Kidney tubule cell (primary cell): ENCODE measurements at regions not wholly inside any gene's neighbourhood (a gene's known extent, or its start where the extent isn't known, plus 50 kb on each side); places are given as distances from the start of the nearest gene placed in this dataset.

Experiments used
- DNase-seq: peaks from one replicate; pipeline ENCODE4 v3.0.0-alpha.2; 2018; ENCODE audit warnings: low spot score

DNA sequence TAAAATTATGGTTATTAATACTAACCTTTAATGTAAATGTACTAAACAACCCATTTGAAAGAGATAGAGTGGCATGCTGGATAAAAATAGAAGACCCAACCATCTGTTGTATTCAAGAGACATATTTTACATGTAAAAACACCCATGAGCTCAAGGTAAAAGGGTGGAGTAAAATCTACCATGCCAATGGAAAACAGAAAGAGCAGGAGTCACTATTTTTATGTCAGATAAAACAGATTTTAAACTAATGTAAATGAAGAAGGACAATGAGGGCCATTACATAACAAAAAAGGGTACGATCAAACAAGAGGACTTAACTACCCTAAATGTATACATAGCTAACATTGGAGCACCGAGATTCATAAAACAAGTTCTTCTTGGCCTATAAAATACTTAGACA is 66.3 kb downstream of the ITM2A start:
- DNase-seq, result no peak

DNA sequence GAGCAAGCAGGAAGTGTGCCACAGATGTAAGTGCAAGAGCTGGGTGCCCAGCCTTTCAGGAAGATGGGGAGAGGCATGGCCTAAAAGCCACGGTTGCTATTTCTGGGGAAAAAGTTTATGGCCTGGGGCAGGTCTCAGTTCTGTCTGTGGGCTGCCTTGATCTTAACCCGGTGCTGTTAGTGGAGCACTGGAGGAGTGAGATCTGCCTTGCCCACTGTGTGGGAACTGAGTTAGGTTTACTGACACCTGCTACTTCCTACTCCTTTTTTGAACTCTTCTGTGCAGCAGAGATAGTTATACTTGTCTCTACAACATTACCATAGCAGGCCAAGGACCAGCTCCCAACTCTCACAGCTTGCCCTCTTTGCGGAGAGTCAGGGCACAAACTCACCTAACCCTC is 76.5 kb downstream of the ITM2A start:
- no peak for DNase-seq

DNA sequence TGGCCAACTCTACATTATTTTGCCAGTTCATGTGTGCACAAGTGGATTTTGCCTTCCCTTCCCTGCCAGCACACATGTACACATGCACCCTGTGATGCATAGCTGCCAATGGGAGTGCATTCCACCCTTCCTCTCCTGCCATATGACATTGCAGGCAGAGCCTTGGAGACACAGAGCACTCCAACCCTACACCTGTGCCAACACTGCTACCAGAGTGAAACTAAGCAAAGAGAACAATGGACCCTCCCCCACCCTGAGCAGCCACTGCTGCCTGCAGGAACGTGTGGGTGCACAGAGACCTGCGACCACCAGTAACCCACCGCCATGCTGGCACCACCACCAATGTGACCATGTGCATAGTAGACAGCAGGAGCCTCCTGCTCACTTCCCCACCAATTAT is 78.4 kb downstream of the ITM2A start:
- DNase-seq, result no peak

- no peak for DNase-seq
Measured at GRCh38 chrX:79287724-79288123, 79.4 kb downstream of the ITM2A start.

- no peak for DNase-seq
Measured at GRCh38 chrX:79281775-79282174, 85.4 kb downstream of the ITM2A start.

DNA sequence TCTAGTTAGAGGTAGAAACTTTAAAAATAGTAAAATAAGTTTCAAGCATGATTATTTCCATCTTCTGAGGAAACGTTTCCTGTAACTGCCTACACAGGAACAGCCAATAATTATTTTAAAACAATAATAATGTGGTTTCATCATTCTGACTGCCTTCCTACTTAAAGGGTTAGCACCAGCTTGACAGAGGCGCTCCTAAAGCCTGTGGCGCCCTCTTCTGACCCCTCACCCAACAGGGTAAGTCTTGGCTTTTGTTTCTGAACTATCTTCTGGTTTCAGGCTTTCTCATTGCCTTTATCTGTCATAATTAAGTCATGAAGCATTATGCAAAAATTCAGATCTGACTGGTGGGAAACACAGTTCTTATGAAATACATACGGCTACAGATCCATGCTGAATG is 96.7 kb downstream of the ITM2A start:
- DNase-seq, result peak; percentile 22

DNA sequence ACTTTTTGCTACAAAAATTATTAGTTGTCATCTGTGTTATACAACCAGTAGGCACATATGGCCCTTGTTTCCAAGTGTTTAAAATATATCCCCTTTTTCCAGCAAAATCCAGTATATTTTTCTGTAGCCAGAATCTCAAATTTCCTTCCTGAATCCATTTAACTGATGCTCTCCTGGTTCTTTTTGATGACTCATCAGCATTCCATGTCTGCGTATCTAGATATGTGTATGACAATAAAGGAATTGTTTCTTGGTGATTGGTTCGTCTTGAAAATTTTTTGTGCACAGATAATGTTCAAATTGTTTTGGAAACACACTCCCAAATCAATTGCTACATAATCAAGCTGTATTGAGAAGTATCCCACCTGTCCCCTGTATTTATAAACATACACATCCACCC is 98.3 kb downstream of the ITM2A start:
- peak; percentile 15 for DNase-seq

GRCh38 chrX:79266702-79267101 is 100.4 kb downstream of the ITM2A start:
- no peak for DNase-seq

DNA sequence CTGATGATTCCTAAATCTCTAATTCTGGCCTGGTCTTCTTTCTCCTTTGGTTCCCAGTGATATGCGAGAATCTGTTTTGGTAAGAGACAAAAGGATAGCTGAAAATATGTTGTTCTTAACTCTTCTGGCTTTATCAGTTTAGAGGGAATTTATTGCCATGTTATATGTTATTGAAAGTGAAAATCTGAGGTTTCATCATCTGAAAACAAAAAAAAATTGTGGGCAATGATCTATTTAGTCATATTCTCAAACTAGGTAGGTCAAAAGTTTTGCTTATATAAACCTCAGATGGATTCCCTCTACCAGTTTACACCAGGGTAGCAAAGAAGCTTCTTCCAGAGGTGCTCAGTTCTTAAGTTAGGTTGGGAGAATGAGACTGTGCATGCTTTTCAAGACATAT is 103.6 kb downstream of the ITM2A start:
- no peak for DNase-seq

DNA sequence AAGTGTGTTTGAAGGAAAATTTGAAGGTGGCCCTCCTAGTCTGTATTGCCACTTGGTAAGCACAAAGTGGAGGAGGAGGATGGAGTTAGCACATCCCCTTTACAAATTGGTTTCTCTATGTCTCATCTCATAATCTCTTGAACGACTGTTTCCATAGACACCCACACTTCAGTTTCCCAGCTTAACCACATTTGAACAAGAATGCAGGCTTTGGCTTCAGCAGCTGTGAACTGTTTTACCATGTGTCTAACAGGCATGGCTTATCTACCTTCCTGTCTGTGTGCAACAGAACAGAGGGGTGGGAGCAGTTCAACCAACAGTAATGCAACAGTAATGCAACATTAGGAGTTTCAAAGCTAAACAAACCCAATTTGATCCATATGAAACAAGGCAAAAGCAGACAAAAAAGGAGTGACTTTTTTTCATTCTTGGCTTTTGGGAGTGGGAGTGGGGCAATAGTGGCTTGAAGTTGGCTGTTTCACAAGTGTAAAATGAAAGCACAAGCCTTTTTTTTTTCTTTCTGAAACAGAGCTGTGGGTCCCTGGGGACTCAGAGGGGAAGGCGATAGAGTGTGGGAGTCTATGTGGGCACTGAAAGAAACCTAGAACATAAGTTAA is 108.0 kb downstream of the ITM2A start:
- DNase-seq, result no peak

DNA sequence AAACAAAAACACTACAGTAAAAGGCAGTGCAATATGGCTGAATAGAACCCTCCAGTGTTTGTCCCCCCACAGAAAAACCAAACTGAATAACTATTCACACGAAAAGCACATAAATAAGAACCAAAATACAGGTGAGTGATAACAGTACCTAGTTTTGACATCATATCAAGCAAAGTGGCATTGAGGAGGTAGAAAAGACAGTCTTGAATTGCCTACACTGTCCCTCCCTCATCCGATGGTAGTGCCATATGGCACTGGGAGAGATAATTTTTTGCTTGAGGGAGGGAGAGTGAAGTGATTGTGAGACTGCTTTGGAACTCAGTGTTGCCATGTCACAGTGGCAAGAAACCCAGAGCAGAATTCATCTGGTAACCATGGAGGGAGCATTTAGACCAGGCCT is 99.2 kb downstream of the GPR174 start:
- DNase-seq, result no peak

- no peak for DNase-seq
Measured at GRCh38 chrX:79235899-79236298, 91.4 kb downstream of the GPR174 start.

- no peak for DNase-seq
Measured at GRCh38 chrX:79231662-79232061, 87.2 kb downstream of the GPR174 start.
